ENCODE measurements at regions not wholly inside any gene's neighbourhood (a gene's known extent, or its start where the extent isn't known, plus 50 kb on each side); places are given as distances from the start of the nearest gene placed in this dataset.

DNA sequence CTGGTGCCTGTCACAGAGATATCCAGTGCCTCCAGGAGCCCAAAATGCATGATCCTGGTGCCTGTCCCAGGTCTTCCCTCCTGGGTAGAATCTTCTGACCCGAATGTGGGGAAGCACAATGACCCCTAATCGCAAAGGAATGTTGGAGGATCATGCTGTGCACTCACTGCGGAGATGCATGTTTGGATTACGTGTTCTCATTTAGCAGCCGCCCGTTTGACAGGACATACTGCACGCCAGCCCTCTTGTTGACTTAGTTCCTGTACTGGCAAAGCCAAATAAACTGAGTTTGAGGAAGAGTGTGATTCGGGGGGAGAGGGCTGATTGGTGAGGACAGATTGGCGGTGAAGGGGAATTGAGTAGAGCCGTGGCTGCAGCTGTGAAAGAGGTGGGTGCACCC lies 85.9 kb upstream of the SIM2 start:
- H3K4me1 ChIP-seq (ENCODE audit: control insufficient read depth in 1 of 2, insufficient read depth in 2 of 2, low read length in 2 of 2) = no peaks in the 10 kb centered on the region
- H3K4me1 Mint-ChIP-seq = no peaks in the 10 kb centered on the region
- H3K36me3 ChIP-seq (replicated peaks in 1 of 2; ENCODE audit: control insufficient read depth in 1 of 2, insufficient read depth in 2 of 2, low read length in 2 of 2) = no peaks in the 10 kb centered on the region
- no peak for DNase-seq
- no peaks in the 10 kb centered on the region for H3K79me2 ChIP-seq (ENCODE audit: insufficient read depth, low read length)
- no peak overlapping the region for H3K27ac ChIP-seq (ENCODE audit: low read depth in 1 of 2, low read length in 2 of 2)
- H3K9me3 Mint-ChIP-seq = peaks cover 8 to 41% (median 27%) of the 10 kb centered on the region in 7 donors
- intact Hi-C loops (cut with micrococcal nuclease) = no loop called here
- WGBS (ENCODE audit: insufficient coverage) = 89% methylated on average over 8 of the region's 10 CpGs
- no peak overlapping the region for H3K27ac Mint-ChIP-seq
- no peak overlapping the region for H3K4me3 ChIP-seq (replicated peaks in 1 of 3; ENCODE audit: low read depth in 2 of 3, low read length in 3 of 3)
- no peak overlapping the region for H3K4me3 Mint-ChIP-seq
- H3K4me2 ChIP-seq (replicated peaks; ENCODE audit: extremely low read depth, low read length, poor library complexity, severe bottlenecking) = no peak overlapping the region
- H2AFZ ChIP-seq (ENCODE audit: insufficient read depth, low read depth, low read length, poor library complexity, severe bottlenecking) = no peak overlapping the region
- no peak overlapping the region for H3K9ac ChIP-seq (ENCODE audit: insufficient read depth, low read length, poor library complexity, severe bottlenecking)
- peaks cover 1 to 14% (median 6%) of the 10 kb centered on the region in 3 donors for H3K27me3 Mint-ChIP-seq (ENCODE audit: low read depth in 3 of 3)
- TF ChIP-seq, protein P1, sequence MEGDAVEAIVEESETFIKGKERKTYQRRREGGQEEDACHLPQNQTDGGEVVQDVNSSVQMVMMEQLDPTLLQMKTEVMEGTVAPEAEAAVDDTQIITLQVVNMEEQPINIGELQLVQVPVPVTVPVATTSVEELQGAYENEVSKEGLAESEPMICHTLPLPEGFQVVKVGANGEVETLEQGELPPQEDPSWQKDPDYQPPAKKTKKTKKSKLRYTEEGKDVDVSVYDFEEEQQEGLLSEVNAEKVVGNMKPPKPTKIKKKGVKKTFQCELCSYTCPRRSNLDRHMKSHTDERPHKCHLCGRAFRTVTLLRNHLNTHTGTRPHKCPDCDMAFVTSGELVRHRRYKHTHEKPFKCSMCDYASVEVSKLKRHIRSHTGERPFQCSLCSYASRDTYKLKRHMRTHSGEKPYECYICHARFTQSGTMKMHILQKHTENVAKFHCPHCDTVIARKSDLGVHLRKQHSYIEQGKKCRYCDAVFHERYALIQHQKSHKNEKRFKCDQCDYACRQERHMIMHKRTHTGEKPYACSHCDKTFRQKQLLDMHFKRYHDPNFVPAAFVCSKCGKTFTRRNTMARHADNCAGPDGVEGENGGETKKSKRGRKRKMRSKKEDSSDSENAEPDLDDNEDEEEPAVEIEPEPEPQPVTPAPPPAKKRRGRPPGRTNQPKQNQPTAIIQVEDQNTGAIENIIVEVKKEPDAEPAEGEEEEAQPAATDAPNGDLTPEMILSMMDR (IDR thresholded peaks at IDR 0.05) = no peak
- H3K27me3 ChIP-seq (ENCODE audit: control insufficient read depth in 2 of 2, insufficient read depth in 2 of 2, low read length in 2 of 2) = no peaks in the 10 kb centered on the region
- no peaks in the 10 kb centered on the region for H3K36me3 Mint-ChIP-seq
- no peaks in the 10 kb centered on the region for H4K20me1 ChIP-seq (ENCODE audit: insufficient read depth, low read length)
- peaks cover 0 to 26% of the 10 kb centered on the region in 2 donors for H3K9me3 ChIP-seq (replicated peaks in 1 of 2; ENCODE audit: control insufficient read depth in 1 of 2, insufficient read depth in 1 of 2, low read length in 2 of 2)

DNA sequence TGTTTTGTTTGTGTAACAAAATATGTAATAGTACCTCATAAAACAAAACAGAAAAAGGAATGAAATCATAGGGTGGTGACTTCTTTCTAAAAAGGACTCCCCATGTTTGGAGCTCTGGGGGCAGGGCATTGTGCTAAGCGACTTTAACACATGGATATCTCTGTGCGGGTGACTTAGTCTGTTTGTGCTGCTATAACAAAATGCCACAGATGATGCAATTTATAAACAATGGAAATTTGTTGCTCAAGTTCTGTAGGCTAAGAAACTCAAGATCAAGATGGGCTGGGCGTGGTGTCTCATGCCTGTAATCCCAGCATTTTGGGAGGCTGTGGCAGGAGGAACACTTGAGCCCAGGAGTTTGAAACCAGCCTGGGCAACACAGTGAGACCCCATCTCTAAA lies 85.4 kb upstream of the SIM2 start:
- H3K4me1 Mint-ChIP-seq = no peaks in the 10 kb centered on the region
- Histone ChIP-seq H3K27me3 (ENCODE audit: control insufficient read depth in 2 of 2, insufficient read depth in 2 of 2, low read length in 2 of 2) (no peaks in the 10 kb centered on the region), H3K79me2 (ENCODE audit: insufficient read depth, low read length) (no peaks in the 10 kb centered on the region), H3K36me3 (replicated peaks in 1 of 2; ENCODE audit: control insufficient read depth in 1 of 2, insufficient read depth in 2 of 2, low read length in 2 of 2) (no peaks in the 10 kb centered on the region), H3K4me1 (ENCODE audit: control insufficient read depth in 1 of 2, insufficient read depth in 2 of 2, low read length in 2 of 2) (no peaks in the 10 kb centered on the region), H2AFZ (ENCODE audit: insufficient read depth, low read depth, low read length, poor library complexity, severe bottlenecking) (no peak overlapping the region), H3K4me3 (replicated peaks in 1 of 3; ENCODE audit: low read depth in 2 of 3, low read length in 3 of 3) (no peak overlapping the region), H3K9me3 (replicated peaks in 1 of 2; ENCODE audit: control insufficient read depth in 1 of 2, insufficient read depth in 1 of 2, low read length in 2 of 2) (peaks cover 0 to 26% of the 10 kb centered on the region in 2 donors), H3K27ac (ENCODE audit: low read depth in 1 of 2, low read length in 2 of 2) (no peak overlapping the region), H3K9ac (ENCODE audit: insufficient read depth, low read length, poor library complexity, severe bottlenecking) (no peak overlapping the region), H4K20me1 (ENCODE audit: insufficient read depth, low read length) (no peaks in the 10 kb centered on the region), H3K4me2 (replicated peaks; ENCODE audit: extremely low read depth, low read length, poor library complexity, severe bottlenecking) (no peak overlapping the region)
- H3K36me3 Mint-ChIP-seq = no peaks in the 10 kb centered on the region
- no peak overlapping the region for H3K4me3 Mint-ChIP-seq
- peaks cover 8 to 42% (median 27%) of the 10 kb centered on the region in 7 donors for H3K9me3 Mint-ChIP-seq
- TF ChIP-seq, protein P1 (IDR thresholded peaks at IDR 0.05) = no peak
- intact Hi-C loops (cut with micrococcal nuclease) = no loop called here
- H3K27me3 Mint-ChIP-seq (ENCODE audit: low read depth in 3 of 3) = peaks cover 1 to 14% (median 6%) of the 10 kb centered on the region in 3 donors
- no peak overlapping the region for H3K27ac Mint-ChIP-seq
- DNase-seq = no peak
- WGBS (ENCODE audit: insufficient coverage) = 80% methylated on average over 1 of the region's 3 CpGs

Measured in CD14-positive monocyte (primary cell).